ENCODE measurements at regions not wholly inside any gene's neighbourhood (a gene's known extent, or its start where the extent isn't known, plus 50 kb on each side); places are given as distances from the start of the nearest gene placed in this dataset.

- TF ChIP-seq CTCF (IDR thresholded peaks at IDR 0.05; ENCODE audit: low read depth, low read length) (no peak), POLR2A (IDR thresholded peaks at IDR 0.05; ENCODE audit: extremely low read depth, insufficient read length) (no peak)
- TF ChIP-seq, protein P1, sequence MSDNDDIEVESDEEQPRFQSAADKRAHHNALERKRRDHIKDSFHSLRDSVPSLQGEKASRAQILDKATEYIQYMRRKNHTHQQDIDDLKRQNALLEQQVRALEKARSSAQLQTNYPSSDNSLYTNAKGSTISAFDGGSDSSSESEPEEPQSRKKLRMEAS (IDR thresholded peaks at IDR 0.05; ENCODE audit: low read depth, low read length): no peak
These were observed 1613.6 kb upstream of the WWC1 start for GRCh38 chr5:166677891-166678290.

All from NB4 (cell line).